Upper lobe of left lung (tissue), 4 donors: ENCODE measurements at regions not wholly inside any gene's neighbourhood (a gene's known extent, or its start where the extent isn't known, plus 50 kb on each side); places are given as distances from the start of the nearest gene placed in this dataset.

Experiments used
- CTCF ChIP-seq, 6 experiments: fragments of 450-650 bp in 4 of 6; fragments of 200-600 bp in 2 of 6; sonication (generic) in 2 of 6; IDR thresholded peaks; one replicate each; pipeline ENCODE4 v1.5.1; 2016 to 2019; ENCODE audit warnings: antibody characterized with exemption in 6 of 6
- POLR2AphosphoS5 ChIP-seq, 2 donors: sonication (generic); formaldehyde crosslinking; IDR thresholded peaks; one replicate each; pipeline ENCODE4 v1.5.1; 2017; ENCODE audit warnings: antibody characterized with exemption in 2 of 2

- TF ChIP-seq POLR2AphosphoS5 (IDR thresholded peaks at IDR 0.05) = no peak
- TF ChIP-seq CTCF (IDR thresholded peaks at IDR 0.05) = no peak
These were observed 1309.1 kb upstream of the CADM2 start for GRCh38 chr3:83649692-83650091.
